HepG2 (cell line): ENCODE measurements at regions not wholly inside any gene's neighbourhood (a gene's known extent, or its start where the extent isn't known, plus 50 kb on each side); places are given as distances from the start of the nearest gene placed in this dataset.

Source experiments
- BORCS8-MEF2B ChIP-seq: sonication (generic); formaldehyde crosslinking; IDR thresholded peaks from 2 replicates; pipeline ENCODE4 v1.8.0; 2022; ENCODE audit warnings: mild to moderate bottlenecking, missing genetic modification reagents
- ERF ChIP-seq: IDR thresholded peaks from 2 replicates; pipeline ENCODE4 v1.6.1; 2018; ENCODE audit warnings: missing biosample characterization, missing genetic modification reagents
- FOXM1 ChIP-seq: sonication (generic); formaldehyde crosslinking; IDR thresholded peaks from 2 replicates; pipeline ENCODE4 v1.5.0; 2020; ENCODE audit warnings: missing genetic modification reagents
- PBX2 ChIP-seq: IDR thresholded peaks from 2 replicates; pipeline ENCODE4 v1.6.1; 2016; ENCODE audit warnings: control low read depth

DNA sequence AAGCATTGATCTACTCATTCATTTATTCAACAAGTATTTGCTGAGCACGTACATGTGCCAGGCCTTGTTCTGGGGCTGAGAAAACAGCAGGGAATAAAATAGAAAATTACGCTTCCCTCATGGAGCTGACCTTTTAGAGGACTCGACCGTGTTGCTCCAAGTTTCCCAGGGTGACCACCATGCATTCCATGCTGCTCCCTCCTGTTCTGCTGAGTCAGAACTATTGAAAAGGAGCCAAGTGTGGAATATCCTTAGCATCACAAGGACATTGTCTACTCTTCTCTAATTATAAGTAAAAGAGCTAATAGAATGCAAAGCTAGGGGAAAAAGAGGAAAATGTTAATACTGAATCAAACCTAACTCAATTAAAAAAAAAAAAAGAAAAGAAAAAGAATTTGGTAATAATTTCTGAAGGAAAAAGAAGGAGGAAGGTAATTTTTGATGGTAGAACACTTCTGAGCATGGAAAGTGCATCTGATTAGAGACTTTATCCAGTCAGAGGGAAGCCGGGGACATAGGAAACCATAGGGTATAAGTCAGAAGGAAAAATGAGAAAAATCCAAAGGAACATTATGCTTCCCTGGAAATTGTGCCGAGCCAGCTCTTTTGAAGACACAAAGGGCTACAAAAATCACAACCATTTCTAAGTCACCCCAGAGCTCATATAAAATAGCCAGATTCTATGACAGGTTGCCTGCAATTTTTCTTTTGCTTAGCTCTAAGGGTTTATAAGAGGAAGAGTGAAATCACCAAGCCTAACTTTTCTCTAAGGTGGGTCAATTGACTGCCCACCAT is 339.4 kb downstream of the RND3 start:
- TF ChIP-seq ERF (no peak), BORCS8-MEF2B (CRISPR knock-in tag) (no peak), PBX2 (CRISPR knock-in tag) (no peak), FOXM1 (CRISPR knock-in tag) (no peak)
